Stimulated activated CD8-positive, alpha-beta memory T cell treated with anti-CD3 and anti-CD28 coated beads, Interleukin-7, amount 100 ng/mL, for 48 hours (primary cell): ENCODE measurements at regions not wholly inside any gene's neighbourhood (a gene's known extent, or its start where the extent isn't known, plus 50 kb on each side); places are given as distances from the start of the nearest gene placed in this dataset.

Experiments
- DNase-seq, 2 donors: peaks; one replicate each; pipeline ENCODE4 v3.0.0-alpha.2; 2020; ENCODE audit warnings: low read depth in 1 of 2; ENCODE audit errors: extremely low read depth in 1 of 2

- no peak for DNase-seq
Measured at GRCh38 chr18:56545464-56545863, 92.9 kb downstream of the TXNL1 start.

GRCh38 chr18:56542476-56542875 is 95.9 kb downstream of the TXNL1 start:
- DNase-seq: no peak

DNA sequence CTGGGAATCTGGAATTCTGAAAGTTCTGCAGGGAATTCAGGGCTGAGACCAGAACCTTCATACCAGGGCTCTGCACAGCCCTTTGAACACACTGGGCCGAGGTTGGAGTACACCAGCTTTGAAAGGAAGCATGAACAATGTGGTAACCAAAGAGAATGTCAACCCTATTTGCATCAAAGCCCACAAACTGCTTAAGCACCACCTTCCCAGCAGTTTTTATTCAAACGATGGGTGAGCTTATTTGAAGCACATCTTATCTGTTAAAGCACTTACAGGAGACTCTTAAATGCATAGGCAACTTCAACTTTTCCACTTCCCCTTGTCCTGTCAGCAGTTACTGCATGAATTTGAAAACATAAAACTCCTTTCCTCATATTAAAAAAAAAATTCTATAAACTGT is 96.6 kb downstream of the TXNL1 start:
- DNase-seq: no peak

- DNase-seq: no peak
Measured at GRCh38 chr18:56541340-56541739, 97.1 kb downstream of the TXNL1 start.

- no peak for DNase-seq
Measured at GRCh38 chr18:56538746-56539145, 99.6 kb downstream of the TXNL1 start.

- peak in 1 of 2 donors; percentile 16 for DNase-seq
Measured at GRCh38 chr18:56532176-56532840, 106.1 kb downstream of the TXNL1 start.

GRCh38 chr18:56522816-56523215 is 115.6 kb downstream of the TXNL1 start:
- no peak for DNase-seq

DNA sequence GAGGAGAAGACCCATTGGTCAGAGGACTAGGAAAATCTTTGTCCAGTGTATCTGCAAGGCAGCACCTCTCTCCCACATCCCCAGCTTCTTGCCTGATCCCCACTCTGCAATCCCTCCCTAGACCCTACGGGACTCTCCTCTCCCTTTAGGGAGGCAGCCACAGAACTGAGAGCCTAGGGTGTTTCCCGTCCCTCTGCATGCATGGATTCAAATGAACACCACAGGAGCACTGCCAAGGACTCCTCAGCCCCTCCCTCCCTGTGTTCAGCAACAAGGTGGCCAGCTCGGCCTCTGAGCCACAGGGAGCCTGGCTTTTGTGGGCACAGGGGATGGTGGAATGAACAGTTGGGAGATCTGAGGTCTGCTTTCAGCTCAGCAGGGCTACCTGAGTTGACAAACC is 117.1 kb downstream of the TXNL1 start:
- no peak for DNase-seq

- no peak for DNase-seq
Measured at GRCh38 chr18:56517761-56518160, 120.6 kb downstream of the TXNL1 start.

- no peak for DNase-seq
Measured at GRCh38 chr18:56517196-56517595, 121.2 kb downstream of the TXNL1 start.

DNA sequence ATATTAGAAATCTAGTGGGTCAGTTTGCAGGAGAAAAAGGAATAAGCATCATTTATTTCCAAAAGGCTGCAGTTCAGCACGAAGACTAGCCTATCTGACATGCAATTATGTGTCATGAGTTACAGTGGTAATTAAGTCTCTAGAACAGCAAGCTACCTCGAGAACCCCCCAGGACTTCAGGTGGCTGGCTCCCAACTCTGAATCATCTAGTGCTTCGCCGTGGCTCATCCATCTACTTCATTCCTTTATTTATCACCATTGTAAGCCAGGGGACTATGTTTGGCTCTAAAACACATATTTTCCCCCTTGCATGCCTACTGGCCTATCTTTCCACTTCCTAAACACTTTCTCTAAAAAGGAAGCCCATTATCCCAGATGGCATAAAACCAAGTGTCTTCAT is 121.6 kb downstream of the TXNL1 start:
- DNase-seq: no peak

- no peak for DNase-seq
Measured at GRCh38 chr18:56515522-56515921, 122.9 kb downstream of the TXNL1 start.

DNA sequence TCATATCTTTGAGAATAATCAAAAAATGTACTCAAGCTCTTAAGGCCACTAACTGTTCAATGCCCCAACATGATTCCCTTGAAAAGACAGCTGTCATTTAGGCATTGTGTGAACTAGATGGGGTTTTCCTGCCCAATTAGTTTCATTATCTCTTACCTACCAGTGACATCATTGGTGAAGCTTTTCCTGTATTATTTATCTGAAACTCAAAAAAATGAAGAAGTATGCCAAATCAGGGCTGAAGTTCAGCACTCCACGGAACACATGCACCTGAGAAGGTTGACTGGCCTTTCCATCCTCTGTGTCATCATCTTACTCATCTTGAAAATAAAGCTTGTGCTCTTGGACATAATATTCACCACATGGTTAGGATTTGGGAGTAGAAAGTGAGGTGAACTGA is 126.4 kb downstream of the TXNL1 start:
- no peak for DNase-seq

GRCh38 chr18:56510108-56510507 is 128.3 kb downstream of the TXNL1 start:
- DNase-seq: no peak

DNA sequence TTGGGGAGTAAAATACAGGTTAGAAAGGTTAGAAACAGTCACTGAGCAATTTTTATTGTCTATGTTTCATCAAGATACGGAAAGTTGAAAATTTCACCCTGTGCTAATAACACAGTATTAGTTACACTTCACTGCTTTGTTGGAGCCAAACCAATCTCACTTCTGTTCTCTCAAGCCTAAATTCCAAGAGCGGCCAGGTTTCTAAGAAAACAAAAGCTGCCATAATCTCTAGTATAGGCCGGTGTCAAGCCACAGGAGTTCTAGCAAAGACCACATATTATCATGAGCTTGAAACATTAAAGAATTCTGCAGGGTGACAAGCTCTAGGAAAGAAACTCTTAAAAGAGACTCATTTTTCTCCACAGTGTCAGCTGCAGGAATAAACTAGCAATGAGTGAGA is 128.7 kb downstream of the TXNL1 start:
- no peak for DNase-seq

DNA sequence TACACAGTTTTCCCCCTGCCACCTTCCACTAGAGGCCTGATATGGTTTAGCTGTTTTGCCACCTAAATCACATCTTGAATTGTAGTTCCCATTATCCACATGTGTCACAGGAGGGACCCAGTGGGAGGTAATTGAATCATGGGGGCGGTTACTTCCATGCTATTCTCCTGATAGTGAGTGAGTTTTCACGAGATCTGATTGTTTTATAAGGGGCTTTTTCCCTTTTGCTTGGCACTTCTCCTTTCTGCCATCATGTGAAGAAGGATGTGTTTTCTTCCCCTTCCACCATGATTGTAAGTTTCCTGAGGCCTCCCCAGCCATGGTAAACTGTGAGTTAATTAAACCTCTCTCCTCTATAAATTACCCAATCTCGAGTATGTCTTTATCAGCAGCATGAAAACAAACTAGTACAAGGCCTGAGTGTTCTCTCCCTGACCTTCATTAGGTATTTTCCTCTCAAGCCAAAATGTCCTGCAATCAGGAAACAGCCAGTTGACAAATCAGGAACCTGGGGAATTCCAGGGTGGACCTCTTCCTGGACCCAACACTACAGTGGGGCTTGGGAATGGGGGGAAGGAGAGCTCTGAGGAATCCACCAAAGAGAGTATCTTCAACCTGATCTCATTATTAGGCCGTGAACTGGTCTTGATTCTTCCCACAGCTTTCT is 129.9 kb downstream of the TXNL1 start:
- DNase-seq: no peak

- no peak for DNase-seq
Measured at GRCh38 chr18:56505971-56506370, 132.4 kb downstream of the TXNL1 start.

GRCh38 chr18:56505293-56505692 is 133.1 kb downstream of the TXNL1 start:
- no peak for DNase-seq

- no peak for DNase-seq
Measured at GRCh38 chr18:56501896-56502295, 136.5 kb downstream of the TXNL1 start.

DNA sequence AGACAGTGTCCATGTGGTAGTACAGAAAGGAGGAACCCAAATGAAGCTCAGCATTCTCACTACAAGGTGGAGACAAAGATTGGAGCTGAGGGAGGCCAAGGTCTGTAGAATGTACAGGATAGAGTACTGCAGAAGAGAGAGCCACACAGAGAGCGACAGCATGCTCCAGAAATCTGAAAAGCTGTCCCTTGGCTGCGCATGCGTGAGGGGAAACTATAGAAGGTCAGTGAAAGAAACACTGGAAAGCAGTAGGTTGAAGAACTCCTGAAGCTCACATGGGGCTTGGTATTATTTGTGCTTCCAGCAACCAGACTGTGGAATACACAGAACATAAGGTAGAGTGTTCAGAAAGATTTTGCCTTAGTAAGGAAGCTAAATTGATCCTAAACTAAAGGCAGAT is 142.5 kb downstream of the TXNL1 start:
- DNase-seq: no peak

GRCh38 chr18:56493531-56493930 is 144.9 kb downstream of the TXNL1 start:
- no peak for DNase-seq

GRCh38 chr18:56492136-56492535 is 146.3 kb downstream of the TXNL1 start:
- no peak for DNase-seq

- DNase-seq: no peak
Measured at GRCh38 chr18:56490942-56491341, 147.4 kb downstream of the TXNL1 start.
